ENCODE measurements at regions not wholly inside any gene's neighbourhood (a gene's known extent, or its start where the extent isn't known, plus 50 kb on each side); places are given as distances from the start of the nearest gene placed in this dataset.

- DNase-seq = no peak
- Histone ChIP-seq H3K4me1 (peaks cover 3% of the 10 kb centered on the region), H3K9me3 (no peaks in the 10 kb centered on the region), H3K27ac (no peak overlapping the region), H3K4me3 (no peak overlapping the region), H3K36me3 (replicated peaks in 1 of 2; ENCODE audit: insufficient read depth in 1 of 2, low read depth in 2 of 2) (no peaks in the 10 kb centered on the region), H3K27me3 (no peaks in the 10 kb centered on the region)
- no peak for ATAC-seq
- intact Hi-C loops (cut with DNase I) = no loop called here
- TF ChIP-seq POLR2A (IDR thresholded peaks at IDR 0.05) (no peak), CTCF (IDR thresholded peaks at IDR 0.05) (no peak)
- WGBS, 2 donors = 74 to 84% methylated on average over 6 of the region's 6 CpGs
These were observed 148.4 kb downstream of the URI1 start for GRCh38 chr19:30090476-30090875.

GRCh38 chr19:30090963-30091362 is 148.9 kb downstream of the URI1 start:
- no peak for TF ChIP-seq POLR2A (IDR thresholded peaks at IDR 0.05)
- no peak for TF ChIP-seq CTCF (IDR thresholded peaks at IDR 0.05)
- H3K4me3 ChIP-seq = no peak overlapping the region
- DNase-seq = no peak
- no peaks in the 10 kb centered on the region for H3K9me3 ChIP-seq
- H3K4me1 ChIP-seq = no peaks in the 10 kb centered on the region
- whole genome bisulfite sequencing, 2 donors = 81 to 91% methylated on average over 7 of the region's 7 CpGs
- intact Hi-C loops (cut with DNase I) = no loop called here
- no peaks in the 10 kb centered on the region for H3K27me3 ChIP-seq
- ATAC-seq = no peak
- H3K36me3 ChIP-seq (replicated peaks in 1 of 2; ENCODE audit: insufficient read depth in 1 of 2, low read depth in 2 of 2) = no peaks in the 10 kb centered on the region
- H3K27ac ChIP-seq = no peak overlapping the region

- H3K27me3 ChIP-seq = no peaks in the 10 kb centered on the region
- no peak overlapping the region for H3K4me3 ChIP-seq
- intact Hi-C loops (cut with DNase I) = no loop called here
- H3K27ac ChIP-seq = no peak overlapping the region
- H3K4me1 ChIP-seq = no peaks in the 10 kb centered on the region
- TF ChIP-seq POLR2A (IDR thresholded peaks at IDR 0.05) = no peak
- no peak for TF ChIP-seq CTCF (IDR thresholded peaks at IDR 0.05)
- WGBS, 2 donors = 73 to 82% methylated on average over 5 to 9 of the region's 10 CpGs
- ATAC-seq (no peak), DNase-seq (no peak)
- no peaks in the 10 kb centered on the region for H3K9me3 ChIP-seq
- H3K36me3 ChIP-seq (replicated peaks in 1 of 2; ENCODE audit: insufficient read depth in 1 of 2, low read depth in 2 of 2) = no peaks in the 10 kb centered on the region
These were observed 149.4 kb downstream of the URI1 start for GRCh38 chr19:30091456-30091855.

- DNase-seq = no peak
- TF ChIP-seq CTCF (IDR thresholded peaks at IDR 0.05) (no peak), POLR2A (IDR thresholded peaks at IDR 0.05) (no peak)
- H3K4me1 ChIP-seq = no peaks in the 10 kb centered on the region
- 100% methylated on average over 1 of the region's 3 CpGs for WGBS, 2 donors
- H3K9me3 ChIP-seq = no peaks in the 10 kb centered on the region
- H3K36me3 ChIP-seq (replicated peaks in 1 of 2; ENCODE audit: insufficient read depth in 1 of 2, low read depth in 2 of 2) = no peaks in the 10 kb centered on the region
- ATAC-seq = no peak
- no peaks in the 10 kb centered on the region for H3K27me3 ChIP-seq
- no peak overlapping the region for H3K4me3 ChIP-seq
- no peak overlapping the region for H3K27ac ChIP-seq
- intact Hi-C loops (cut with DNase I) = no loop called here
These were observed 149.8 kb downstream of the URI1 start for GRCh38 chr19:30091856-30092255.

- TF ChIP-seq POLR2A (IDR thresholded peaks at IDR 0.05) = no peak
- Histone ChIP-seq H3K27me3 (no peaks in the 10 kb centered on the region), H3K36me3 (replicated peaks in 1 of 2; ENCODE audit: insufficient read depth in 1 of 2, low read depth in 2 of 2) (no peaks in the 10 kb centered on the region), H3K4me3 (no peak overlapping the region), H3K9me3 (no peaks in the 10 kb centered on the region), H3K27ac (no peak overlapping the region), H3K4me1 (no peaks in the 10 kb centered on the region)
- no peak for DNase-seq
- ATAC-seq = no peak
- 80 to 89% methylated on average over 8 to 14 of the region's 14 CpGs for WGBS, 2 donors
- intact Hi-C loops (cut with DNase I) = no loop called here
These were observed 150.9 kb downstream of the URI1 start for GRCh38 chr19:30092721-30093569.

Data from body of pancreas (tissue), 4 donors.